ENCODE measurements at regions not wholly inside any gene's neighbourhood (a gene's known extent, or its start where the extent isn't known, plus 50 kb on each side); places are given as distances from the start of the nearest gene placed in this dataset.

- no peak overlapping the region for H2AFZ ChIP-seq (ENCODE audit: low read length)
- H4K91ac ChIP-seq (replicated peaks; ENCODE audit: insufficient read length, low read length), result no peak overlapping the region
- no peak overlapping the region for H2BK20ac ChIP-seq (ENCODE audit: low read length)
- no peaks in the 10 kb centered on the region; the same call in 1 of the 2 replicates for H3K79me1 ChIP-seq (ENCODE audit: low read depth, low read length)
- no peak for DNase-seq (ENCODE audit: low read depth in 1 of 2, low spot score in 2 of 2)
- H3K4ac ChIP-seq (replicated peaks; ENCODE audit: insufficient read length, low read depth, low read length), result no peak overlapping the region
- H4K8ac ChIP-seq (ENCODE audit: extremely low read depth, insufficient read depth, low read length), result no peak overlapping the region
- POLR2A ChIA-PET (ENCODE audit: partially characterized antibody), result no interaction called here
- H3K9ac ChIP-seq (replicated peaks in 1 of 4; ENCODE audit: extremely low read depth in 1 of 4, low read depth in 3 of 4, low read length in 3 of 4), result no peak overlapping the region
- H3K4me3 ChIP-seq (ENCODE audit: extremely low read depth in 1 of 4, insufficient read depth in 2 of 4, low read depth in 3 of 4, low read length in 4 of 4), result no peak overlapping the region
- H2BK12ac ChIP-seq (ENCODE audit: low read depth, low read length), result no peak overlapping the region
- H3K36me3 ChIP-seq (ENCODE audit: control insufficient read depth in 2 of 4, insufficient read depth in 4 of 4, low read length in 3 of 4), result no peaks in the 10 kb centered on the region
- no peak overlapping the region for H3K14ac ChIP-seq (ENCODE audit: insufficient read length)
- H3K23me2 ChIP-seq (ENCODE audit: low read depth, low read length), result no peaks in the 10 kb centered on the region
- H2AK5ac ChIP-seq (ENCODE audit: low read depth, low read length), result no peak overlapping the region
- CTCF ChIA-PET (ENCODE audit: partially characterized antibody), result no interaction called here
- no peak overlapping the region for H3K56ac ChIP-seq (replicated peaks; ENCODE audit: insufficient read length, low read depth, low read length)
- no peak overlapping the region for H2BK5ac ChIP-seq (ENCODE audit: low read depth, low read length)
- H3K18ac ChIP-seq (ENCODE audit: extremely low read depth, low read length), result no peak overlapping the region
- no peaks in the 10 kb centered on the region for H4K20me1 ChIP-seq (replicated peaks in 1 of 2; ENCODE audit: control insufficient read depth in 1 of 2, insufficient read depth in 2 of 2, low read length in 2 of 2)
- no peak overlapping the region for H3K4me2 ChIP-seq (ENCODE audit: insufficient read depth in 1 of 2, low read depth in 2 of 2, low read length in 2 of 2)
- H3K4me1 ChIP-seq (replicated peaks in 1 of 4; ENCODE audit: control insufficient read depth in 3 of 4, insufficient read depth in 4 of 4, low read length in 3 of 4), result no peaks in the 10 kb centered on the region
- no peaks in the 10 kb centered on the region for H3K27me3 ChIP-seq (replicated peaks in 1 of 4; ENCODE audit: control insufficient read depth in 3 of 4, extremely low read depth in 1 of 4, insufficient read depth in 3 of 4, low read length in 3 of 4)
- FAIRE-seq, result no peak
- no peak overlapping the region for H4K5ac ChIP-seq (ENCODE audit: insufficient read length, low read depth, low read length)
- H3K23ac ChIP-seq (ENCODE audit: insufficient read length), result no peak overlapping the region
- no peak overlapping the region for H3K27ac ChIP-seq (ENCODE audit: low read depth, low read length)
- no peak overlapping the region for H2BK120ac ChIP-seq (replicated peaks; ENCODE audit: low read depth, low read length)
- H2BK15ac ChIP-seq (ENCODE audit: low read length), result no peak overlapping the region
- peaks cover 5 to 9% of the 10 kb centered on the region in 2 experiments; a peak in 3 of 4 replicates for H3K9me3 ChIP-seq (ENCODE audit: insufficient read depth in 2 of 2, low read depth in 1 of 2, low read length in 1 of 2)
- peaks cover 0 to 10% of the 10 kb centered on the region in 2 experiments; a peak in 1 of 4 replicates for H3K79me2 ChIP-seq (ENCODE audit: control insufficient read depth in 1 of 2, insufficient read depth in 2 of 2, low read length in 2 of 2)
- TF ChIP-seq BCL11A (IDR thresholded peaks at IDR 0.05; ENCODE audit: low read depth in 2 of 2, low read length in 2 of 2) (no peak), CHD7 (IDR thresholded peaks at IDR 0.05; ENCODE audit: insufficient replicate concordance, low read length) (no peak)
Observed at GRCh38 chr7:112905413-112905812, 115.2 kb upstream of the TMEM168 start.
